Fibroblast of mammary gland (primary cell): ENCODE measurements at regions not wholly inside any gene's neighbourhood (a gene's known extent, or its start where the extent isn't known, plus 50 kb on each side); places are given as distances from the start of the nearest gene placed in this dataset.

Source experiments
- DNase-seq: peaks from one replicate; pipeline ENCODE4 v3.0.0-alpha.2; 2010; ENCODE audit warnings: low read depth
- H3K4me3 ChIP-seq: 2 replicates; pipeline ENCODE4 v1.5.1; 2011; ENCODE audit warnings: low read depth, mild to moderate bottlenecking, low read length, moderate library complexity; ENCODE audit not compliant: control insufficient read depth
- CTCF ChIP-seq: conservative IDR thresholded peaks from 2 replicates; pipeline ENCODE4 v1.5.1; 2011; ENCODE audit warnings: low read depth, low read length, inconsistent platforms; ENCODE audit not compliant: control insufficient read depth, insufficient read depth

DNA sequence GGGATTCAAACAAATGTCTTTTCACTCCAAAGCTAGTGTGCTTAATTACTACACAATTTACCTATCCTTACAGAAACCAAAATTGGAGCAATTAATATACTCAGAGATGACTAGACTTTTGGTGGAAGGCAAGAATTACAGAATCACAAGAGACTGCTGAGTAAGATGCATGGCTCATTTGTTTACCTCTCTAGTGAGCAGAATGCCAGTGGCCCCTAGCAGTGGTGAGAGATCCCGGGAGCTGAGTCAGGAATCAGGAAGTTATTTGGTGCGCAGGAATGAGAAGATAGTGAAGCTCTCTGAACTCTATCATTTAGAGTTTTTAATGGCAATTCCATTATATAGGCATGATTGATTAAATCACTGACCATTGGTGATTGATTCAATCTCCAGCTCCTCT lies 188.9 kb upstream of the SESN3 start:
- no peak overlapping the region for H3K4me3 ChIP-seq
- no peak for TF ChIP-seq CTCF
- peak; percentile 87 for DNase-seq

- DNase-seq, result no peak
- TF ChIP-seq CTCF, result no peak
- no peak overlapping the region for H3K4me3 ChIP-seq
Measured at GRCh38 chr11:95418916-95419315, 187.9 kb upstream of the SESN3 start.

DNA sequence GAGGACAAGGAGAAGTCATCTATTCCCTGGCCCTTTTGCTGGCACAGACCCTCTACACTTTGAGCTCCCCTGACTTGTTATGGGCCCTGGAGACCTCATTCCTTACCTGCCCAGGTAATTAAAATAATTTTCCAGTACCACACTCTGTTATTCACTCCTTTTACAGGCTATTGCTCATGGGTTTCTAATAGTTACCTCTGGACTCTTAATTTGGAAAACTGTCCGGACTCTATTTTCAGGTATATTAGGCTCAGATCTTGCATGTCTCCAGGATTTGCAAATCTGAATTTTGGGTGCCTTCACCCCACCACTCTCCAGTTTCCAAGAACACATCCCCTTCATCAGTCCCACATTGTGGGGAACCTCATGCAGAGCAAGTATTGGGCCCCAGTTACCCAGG lies 186.8 kb upstream of the SESN3 start:
- TF ChIP-seq CTCF, result no peak
- no peak overlapping the region for H3K4me3 ChIP-seq
- DNase-seq, result no peak

- H3K4me3 ChIP-seq, result no peak overlapping the region
- no peak for DNase-seq
- no peak for TF ChIP-seq CTCF
Measured at GRCh38 chr11:95415837-95416304, 184.9 kb upstream of the SESN3 start.

DNA sequence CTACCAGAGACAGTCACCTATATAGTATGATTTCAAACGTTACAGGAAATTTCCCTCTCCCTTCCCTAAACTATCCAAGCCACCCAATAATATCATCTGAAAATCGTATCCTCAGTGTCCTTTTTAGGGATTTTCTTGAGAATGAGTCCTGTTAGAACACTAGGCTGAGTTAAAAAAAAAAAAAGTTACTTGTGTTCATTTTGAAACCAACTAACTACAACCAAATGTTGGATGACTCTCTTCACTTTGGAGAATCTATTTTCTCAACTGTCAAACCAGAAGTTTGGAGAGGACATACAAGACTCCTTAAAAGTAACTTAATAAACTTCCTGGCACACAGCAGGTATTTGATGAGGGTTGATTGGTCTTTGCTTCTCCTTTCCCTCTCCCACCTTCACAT lies 183.2 kb upstream of the SESN3 start:
- no peak for DNase-seq
- TF ChIP-seq CTCF, result no peak
- H3K4me3 ChIP-seq, result no peak overlapping the region

DNA sequence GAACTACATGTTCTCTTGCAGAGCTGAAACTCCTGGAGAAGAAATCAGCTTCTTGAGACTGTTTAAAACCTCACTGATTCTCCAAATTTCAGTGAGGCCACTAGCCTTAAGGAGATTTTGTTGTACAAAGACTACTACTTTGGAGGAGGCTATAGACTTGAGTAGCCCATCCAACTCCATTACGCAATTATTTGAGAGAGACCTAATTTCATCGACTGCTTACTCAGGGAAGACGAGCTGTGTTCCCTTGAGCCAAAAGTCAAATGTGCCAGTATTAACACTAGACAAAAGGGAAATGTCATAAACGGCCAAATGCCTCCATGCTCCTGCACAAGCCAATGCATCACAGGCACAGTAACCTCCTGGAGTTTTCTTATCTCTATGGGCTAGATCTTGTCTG lies 182.8 kb upstream of the SESN3 start:
- no peak for TF ChIP-seq CTCF
- no peak overlapping the region for H3K4me3 ChIP-seq
- DNase-seq, result peak; percentile 37

- no peak for DNase-seq
- TF ChIP-seq CTCF, result no peak
- H3K4me3 ChIP-seq, result no peak overlapping the region
Measured at GRCh38 chr11:95413021-95413420, 182.0 kb upstream of the SESN3 start.
